ENCODE measurements at regions not wholly inside any gene's neighbourhood (a gene's known extent, or its start where the extent isn't known, plus 50 kb on each side); places are given as distances from the start of the nearest gene placed in this dataset.

DNA sequence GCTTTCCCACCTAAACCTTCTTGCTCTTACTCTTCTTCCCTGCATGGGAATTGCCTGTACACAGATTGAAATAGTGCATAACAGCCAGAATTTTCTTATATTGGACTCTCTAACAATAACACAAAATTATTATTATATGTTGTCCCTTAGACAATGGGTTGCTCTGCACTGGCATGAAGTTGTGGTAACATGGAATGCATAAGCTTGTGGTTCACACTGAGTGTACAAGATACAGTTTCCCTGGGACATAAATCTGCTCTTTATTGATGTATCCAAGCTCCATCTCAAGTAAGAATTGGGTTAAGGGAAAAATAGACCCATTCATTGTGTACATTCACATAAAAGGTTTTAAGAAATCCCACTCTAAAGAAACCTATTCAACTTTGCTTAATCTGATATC is 114.4 kb upstream of the NTF3 start:
- no peak overlapping the region for H3K4me3 ChIP-seq (ENCODE audit: low read depth, low read length)
- POLR2A ChIA-PET, result no interaction called here
- no peaks in the 10 kb centered on the region for H3K4me1 ChIP-seq (ENCODE audit: control insufficient read depth, insufficient read depth, low read length)
- H3K27ac ChIP-seq (ENCODE audit: extremely low read depth, low read depth, low read length), result no peak overlapping the region
- CTCF ChIA-PET, result interaction anchor here (0.6 to 1.3 kb wide), 2 partner anchors 53 to 111 kb away, joined by 3 read pairs; no protein-coding TSS in a partner anchor
- no peaks in the 10 kb centered on the region for H3K36me3 ChIP-seq (ENCODE audit: control insufficient read depth in 2 of 2, insufficient read depth in 1 of 2, low read length in 2 of 2)
- H3K9me3 ChIP-seq (ENCODE audit: control insufficient read depth, insufficient read depth, low read depth, low read length), result no peaks in the 10 kb centered on the region
- TF ChIP-seq ZNF473 (tag by site-specific recombination; IDR thresholded peaks at IDR 0.05) (no peak), ZNF292 (tag by site-specific recombination; IDR thresholded peaks at IDR 0.05; ENCODE audit: borderline replicate concordance, low read depth) (no peak), ZFP69B (tag by site-specific recombination; IDR thresholded peaks at IDR 0.05) (no peak), ZNF394 (tag by site-specific recombination; IDR thresholded peaks at IDR 0.05; ENCODE audit: borderline replicate concordance) (no peak), ZBTB6 (tag by site-specific recombination; IDR thresholded peaks at IDR 0.05) (no peak), WT1 (tag by site-specific recombination; IDR thresholded peaks at IDR 0.05) (no peak)

DNA sequence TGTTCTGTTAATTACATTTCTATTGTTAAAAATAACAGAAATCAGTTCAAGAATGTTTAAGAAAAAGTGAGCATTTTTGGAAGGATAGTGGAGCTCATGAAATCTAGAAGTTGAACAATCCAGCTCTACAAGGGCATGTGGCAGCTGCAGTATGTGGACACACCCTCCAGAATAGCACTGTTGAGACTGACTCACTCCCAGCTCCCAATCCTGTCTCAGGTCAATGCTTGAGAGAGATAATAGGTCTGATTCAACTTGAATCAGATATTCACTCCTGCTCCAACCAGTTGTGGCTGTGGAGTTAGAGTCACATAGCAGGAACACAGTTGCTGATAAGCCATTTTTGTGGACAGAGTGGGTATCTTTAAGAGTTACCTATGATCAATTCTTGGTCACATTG is 113.0 kb upstream of the NTF3 start:
- Histone ChIP-seq H3K4me1 (ENCODE audit: control insufficient read depth, insufficient read depth, low read length) (no peaks in the 10 kb centered on the region), H3K9me3 (ENCODE audit: control insufficient read depth, insufficient read depth, low read depth, low read length) (no peaks in the 10 kb centered on the region), H3K27ac (ENCODE audit: extremely low read depth, low read depth, low read length) (no peak overlapping the region), H3K4me3 (ENCODE audit: low read depth, low read length) (no peak overlapping the region), H3K36me3 (ENCODE audit: control insufficient read depth in 2 of 2, insufficient read depth in 1 of 2, low read length in 2 of 2) (no peaks in the 10 kb centered on the region)
- ChIA-PET CTCF (interaction anchor here (0.6 kb wide), 1 partner anchor 120 kb away, joined by 3 read pairs; no protein-coding TSS in a partner anchor), POLR2A (no interaction called here)
- TF ChIP-seq ZNF596 (tag by site-specific recombination; IDR thresholded peaks at IDR 0.05), result no peak
- TF ChIP-seq ZSCAN30 (tag by site-specific recombination; IDR thresholded peaks at IDR 0.05), result no peak
- no peak for TF ChIP-seq ZBTB6 (tag by site-specific recombination; IDR thresholded peaks at IDR 0.05)
- no peak for TF ChIP-seq ZNF549 (tag by site-specific recombination; IDR thresholded peaks at IDR 0.05)
- TF ChIP-seq ZNF138 (tag by site-specific recombination; IDR thresholded peaks at IDR 0.05; ENCODE audit: borderline replicate concordance), result no peak
- no peak for TF ChIP-seq ZBTB1 (tag by site-specific recombination; IDR thresholded peaks at IDR 0.05)
- TF ChIP-seq ZNF311 (tag by site-specific recombination; IDR thresholded peaks at IDR 0.05; ENCODE audit: borderline replicate concordance), result no peak
- no peak for TF ChIP-seq EGR2 (tag by site-specific recombination; IDR thresholded peaks at IDR 0.05; ENCODE audit: low read depth)
- no peak for TF ChIP-seq ZBTB8A (tag by site-specific recombination; IDR thresholded peaks at IDR 0.05)
- no peak for TF ChIP-seq ZNF560 (tag by site-specific recombination; IDR thresholded peaks at IDR 0.05; ENCODE audit: borderline replicate concordance)
- TF ChIP-seq HOXD13 (CRISPR knock-in tag; IDR thresholded peaks at IDR 0.05; ENCODE audit: borderline replicate concordance), result no peak
- no peak for TF ChIP-seq ZNF610 (tag by site-specific recombination; IDR thresholded peaks at IDR 0.05; ENCODE audit: borderline replicate concordance)
- TF ChIP-seq ZNF155 (tag by site-specific recombination; IDR thresholded peaks at IDR 0.05), result no peak
- TF ChIP-seq ZBTB20 (tag by site-specific recombination; IDR thresholded peaks at IDR 0.05), result no peak
- TF ChIP-seq ZNF202 (tag by site-specific recombination; IDR thresholded peaks at IDR 0.05; ENCODE audit: borderline replicate concordance), result no peak
- TF ChIP-seq ZNF843 (tag by site-specific recombination; IDR thresholded peaks at IDR 0.05), result no peak
- TF ChIP-seq ZNF791 (tag by site-specific recombination; IDR thresholded peaks at IDR 0.05), result no peak
- TF ChIP-seq ZNF704 (tag by site-specific recombination; IDR thresholded peaks at IDR 0.05), result no peak
- TF ChIP-seq, protein P1, sequence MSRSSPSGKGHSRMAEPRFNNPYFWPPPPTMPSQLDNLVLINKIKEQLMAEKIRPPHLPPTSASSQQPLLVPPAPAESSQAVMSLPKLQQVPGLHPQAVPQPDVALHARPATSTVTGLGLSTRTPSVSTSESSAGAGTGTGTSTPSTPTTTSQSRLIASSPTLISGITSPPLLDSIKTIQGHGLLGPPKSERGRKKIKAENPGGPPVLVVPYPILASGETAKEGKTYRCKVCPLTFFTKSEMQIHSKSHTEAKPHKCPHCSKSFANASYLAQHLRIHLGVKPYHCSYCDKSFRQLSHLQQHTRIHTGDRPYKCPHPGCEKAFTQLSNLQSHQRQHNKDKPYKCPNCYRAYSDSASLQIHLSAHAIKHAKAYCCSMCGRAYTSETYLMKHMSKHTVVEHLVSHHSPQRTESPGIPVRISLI (tag by site-specific recombination; IDR thresholded peaks at IDR 0.05), result no peak
- no peak for TF ChIP-seq ZNF501 (tag by site-specific recombination; IDR thresholded peaks at IDR 0.05)
